Left ventricle myocardium inferior (tissue), 1 donor: ENCODE measurements at regions not wholly inside any gene's neighbourhood (a gene's known extent, or its start where the extent isn't known, plus 50 kb on each side); places are given as distances from the start of the nearest gene placed in this dataset.

Source experiments
- DNase-seq: peaks from one replicate; pipeline ENCODE4 v3.0.0-alpha.2; 2020
- H3K27ac ChIP-seq: fragments of 200-600 bp; replicated peaks from 2 replicates; pipeline ENCODE4 v1.8.0; 2021
- H3K27me3 ChIP-seq: fragments of 200-600 bp; 2 replicates; pipeline ENCODE4 v1.8.0; 2021; ENCODE audit warnings: low read depth
- H3K36me3 ChIP-seq: fragments of 200-600 bp; 2 replicates; pipeline ENCODE4 v1.8.0; 2021
- H3K4me1 ChIP-seq: fragments of 200-600 bp; 2 replicates; pipeline ENCODE4 v1.8.0; 2021
- H3K4me3 ChIP-seq: fragments of 200-600 bp; 2 replicates; pipeline ENCODE4 v1.8.0; 2021; ENCODE audit warnings: mild to moderate bottlenecking, moderate library complexity
- H3K9me3 ChIP-seq: fragments of 200-600 bp; replicated peaks from 2 replicates; pipeline ENCODE4 v1.8.0; 2021
- intact Hi-C: fragments of 100-400 bp; cut with micrococcal nuclease; formaldehyde crosslinking; loops from one replicate; pipeline ENCODE4 v1.11.0; 2022
- TF ChIP-seq, protein P1 (sequence below): fragments of 200-600 bp; IDR thresholded peaks from 2 replicates; pipeline ENCODE4 v1.8.0; 2021; ENCODE audit warnings: antibody characterized with exemption, mild to moderate bottlenecking, borderline replicate concordance
- donor health status: DM: no; HTN: yes; CAD: no; lungs with severe emphysema.

DNA sequence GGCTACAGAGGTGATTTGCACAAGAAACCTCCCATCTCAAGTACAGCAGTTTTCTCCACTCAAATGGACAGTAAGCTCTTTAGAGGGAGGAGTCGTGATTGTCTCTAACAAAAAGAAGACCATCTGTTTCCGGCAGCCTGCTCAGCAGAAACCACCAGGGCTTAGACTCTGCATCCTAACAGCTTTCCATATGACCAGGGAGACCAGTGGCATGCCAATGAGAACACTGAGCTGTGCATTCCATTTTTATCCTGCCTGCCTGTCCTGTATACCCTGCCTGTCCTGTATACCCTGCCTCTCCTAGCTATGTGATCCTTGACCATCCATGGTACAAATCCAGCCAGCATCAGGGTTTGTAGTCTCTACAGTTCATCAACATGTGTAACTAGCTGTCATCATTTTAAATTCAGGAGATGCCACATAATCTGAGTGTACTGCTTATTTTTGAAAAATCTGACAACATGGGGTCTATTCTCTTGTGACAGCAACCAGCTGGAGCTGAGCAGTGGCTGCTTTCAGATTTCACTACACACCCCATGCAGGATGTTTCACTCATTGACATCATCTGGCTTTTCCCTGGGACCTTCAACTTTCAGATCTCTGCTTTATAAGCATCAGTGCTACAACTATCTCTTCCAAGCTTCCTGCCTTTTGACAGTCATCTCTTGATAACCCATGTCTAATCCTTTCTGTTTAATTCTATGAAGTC, 50.5 kb upstream of the POU2AF2 start:
- Histone ChIP-seq H3K27me3 (peaks cover 10% of the 10 kb centered on the region), H3K9me3 (peaks cover 15% of the 10 kb centered on the region), H3K36me3 (no peaks in the 10 kb centered on the region), H3K4me1 (no peaks in the 10 kb centered on the region), H3K4me3 (no peak overlapping the region), H3K27ac (no peak overlapping the region)
- intact Hi-C loops, result no loop called here
- DNase-seq, result no peak
- TF ChIP-seq, protein P1, sequence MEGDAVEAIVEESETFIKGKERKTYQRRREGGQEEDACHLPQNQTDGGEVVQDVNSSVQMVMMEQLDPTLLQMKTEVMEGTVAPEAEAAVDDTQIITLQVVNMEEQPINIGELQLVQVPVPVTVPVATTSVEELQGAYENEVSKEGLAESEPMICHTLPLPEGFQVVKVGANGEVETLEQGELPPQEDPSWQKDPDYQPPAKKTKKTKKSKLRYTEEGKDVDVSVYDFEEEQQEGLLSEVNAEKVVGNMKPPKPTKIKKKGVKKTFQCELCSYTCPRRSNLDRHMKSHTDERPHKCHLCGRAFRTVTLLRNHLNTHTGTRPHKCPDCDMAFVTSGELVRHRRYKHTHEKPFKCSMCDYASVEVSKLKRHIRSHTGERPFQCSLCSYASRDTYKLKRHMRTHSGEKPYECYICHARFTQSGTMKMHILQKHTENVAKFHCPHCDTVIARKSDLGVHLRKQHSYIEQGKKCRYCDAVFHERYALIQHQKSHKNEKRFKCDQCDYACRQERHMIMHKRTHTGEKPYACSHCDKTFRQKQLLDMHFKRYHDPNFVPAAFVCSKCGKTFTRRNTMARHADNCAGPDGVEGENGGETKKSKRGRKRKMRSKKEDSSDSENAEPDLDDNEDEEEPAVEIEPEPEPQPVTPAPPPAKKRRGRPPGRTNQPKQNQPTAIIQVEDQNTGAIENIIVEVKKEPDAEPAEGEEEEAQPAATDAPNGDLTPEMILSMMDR, result no peak

DNA sequence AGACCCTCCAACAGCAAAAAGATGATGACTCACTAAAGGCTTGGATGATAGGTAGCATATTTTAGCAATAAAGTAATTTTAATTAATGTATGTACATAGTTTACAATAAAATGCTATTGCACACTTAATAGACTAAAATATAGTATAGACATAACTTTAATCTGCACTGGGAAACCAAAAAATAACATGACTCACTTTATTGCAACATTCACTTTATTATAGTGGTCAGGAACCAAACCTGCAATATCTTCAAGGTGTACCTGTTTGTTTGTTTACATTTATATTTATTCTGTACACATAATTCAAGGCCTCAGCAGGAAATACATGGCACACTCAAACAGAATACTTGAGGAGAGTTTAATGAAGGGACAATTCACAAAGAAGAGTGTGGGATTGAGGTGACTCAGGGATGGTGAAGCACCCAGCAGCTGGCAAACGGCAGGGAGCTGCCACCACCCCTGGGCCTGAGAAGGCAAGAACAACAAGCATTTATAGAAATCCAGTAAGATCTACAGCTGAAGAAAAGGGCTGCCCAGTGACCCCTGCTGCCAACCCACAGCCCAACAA, 51.5 kb upstream of the POU2AF2 start:
- peaks cover 15% of the 10 kb centered on the region for H3K9me3 ChIP-seq
- H3K27me3 ChIP-seq, result peaks cover 10% of the 10 kb centered on the region
- H3K4me3 ChIP-seq, result no peak overlapping the region
- H3K4me1 ChIP-seq, result no peaks in the 10 kb centered on the region
- H3K27ac ChIP-seq, result no peak overlapping the region
- TF ChIP-seq, protein P1, result no peak
- no peaks in the 10 kb centered on the region for H3K36me3 ChIP-seq
- no peak for DNase-seq
- intact Hi-C loops, result no loop called here

DNA sequence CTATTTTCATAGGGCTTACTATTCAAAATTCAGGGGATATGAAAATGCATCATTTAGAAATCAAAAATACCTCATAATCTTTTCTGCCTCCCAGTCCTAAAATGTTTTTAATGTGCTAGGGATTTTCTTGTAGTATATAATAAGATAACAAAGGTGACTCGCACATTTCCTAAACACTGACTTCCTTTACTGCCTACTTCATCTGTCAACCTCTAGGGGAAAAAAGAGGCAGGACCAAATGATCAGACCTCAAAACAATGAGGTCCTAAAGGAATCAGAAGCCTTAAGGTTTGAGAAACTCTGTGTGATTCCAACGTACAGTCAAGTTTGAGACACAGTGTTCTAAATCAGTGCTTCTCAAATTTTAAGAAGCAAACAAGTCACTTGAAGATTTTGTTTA, 56.1 kb upstream of the POU2AF2 start:
- intact Hi-C loops, result no loop called here
- peaks cover 33% of the 10 kb centered on the region for H3K9me3 ChIP-seq
- DNase-seq, result no peak
- H3K4me1 ChIP-seq, result no peaks in the 10 kb centered on the region
- H3K27me3 ChIP-seq, result no peaks in the 10 kb centered on the region
- TF ChIP-seq, protein P1, result no peak
- H3K36me3 ChIP-seq, result no peaks in the 10 kb centered on the region
- no peak overlapping the region for H3K4me3 ChIP-seq
- H3K27ac ChIP-seq, result no peak overlapping the region

DNA sequence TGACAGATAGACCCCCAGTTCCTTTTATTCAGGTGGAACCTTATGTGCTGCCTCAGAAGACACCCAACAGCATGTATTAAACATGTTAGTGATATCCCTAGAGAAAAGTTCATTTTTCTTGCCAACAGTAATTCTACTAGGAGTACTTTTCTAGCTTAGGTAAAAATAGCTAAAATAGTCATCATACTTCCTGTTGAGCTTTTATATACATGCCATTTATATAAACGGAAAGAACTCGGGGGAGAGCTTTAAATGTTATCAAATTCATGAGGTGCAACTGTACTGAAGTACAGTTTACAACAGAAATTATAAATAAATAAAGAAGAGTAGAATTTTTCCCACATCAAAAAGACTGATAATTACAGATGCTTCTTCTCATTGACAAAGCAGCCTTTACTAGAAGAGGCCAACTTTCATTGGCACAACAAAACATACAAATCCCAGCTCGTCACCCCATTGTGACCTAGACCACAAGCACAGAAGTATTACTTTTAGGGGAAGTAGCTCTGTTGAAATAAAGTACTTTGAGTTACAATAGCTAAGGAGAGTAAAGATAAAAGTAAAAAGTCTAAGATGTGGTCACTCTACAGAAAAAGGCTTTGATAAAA, 59.1 kb upstream of the POU2AF2 start:
- TF ChIP-seq, protein P1, result no peak
- no peak for DNase-seq
- Histone ChIP-seq H3K9me3 (peaks cover 18% of the 10 kb centered on the region), H3K27me3 (no peaks in the 10 kb centered on the region), H3K4me1 (no peaks in the 10 kb centered on the region), H3K27ac (no peak overlapping the region), H3K4me3 (no peak overlapping the region), H3K36me3 (no peaks in the 10 kb centered on the region)
- intact Hi-C loops, result no loop called here

DNA sequence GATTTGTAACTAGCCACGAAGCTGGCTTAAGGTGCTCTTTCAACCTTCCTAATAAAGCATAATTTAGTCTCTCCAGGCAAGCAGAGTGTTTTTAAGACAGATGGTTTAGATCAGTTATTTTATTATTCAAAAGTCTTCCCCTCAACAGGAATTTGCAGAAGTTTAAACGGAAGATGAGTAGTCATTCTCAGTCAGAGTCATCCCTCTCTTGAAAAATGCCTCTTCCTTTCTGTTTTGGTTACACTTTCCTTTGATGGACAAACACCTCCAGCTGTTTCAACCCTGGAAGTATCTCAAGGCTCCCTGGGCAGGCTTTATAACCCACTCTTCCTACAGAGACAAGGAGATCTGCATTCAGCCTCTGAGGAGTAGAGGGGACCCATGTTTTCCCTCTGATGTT, 60.3 kb upstream of the POU2AF2 start:
- TF ChIP-seq, protein P1, result no peak
- intact Hi-C loops, result no loop called here
- H3K4me3 ChIP-seq, result no peak overlapping the region
- no peak for DNase-seq
- no peaks in the 10 kb centered on the region for H3K27me3 ChIP-seq
- H3K4me1 ChIP-seq, result no peaks in the 10 kb centered on the region
- no peaks in the 10 kb centered on the region for H3K36me3 ChIP-seq
- H3K27ac ChIP-seq, result no peak overlapping the region
- peaks cover 18% of the 10 kb centered on the region for H3K9me3 ChIP-seq
